Natural killer cell (primary cell): ENCODE measurements at regions not wholly inside any gene's neighbourhood (a gene's known extent, or its start where the extent isn't known, plus 50 kb on each side); places are given as distances from the start of the nearest gene placed in this dataset.

Experiments
- ATAC-seq, 3 donors: fragments of 150-1000 bp in 2 of 3; fragments of 200-7000 bp in 1 of 3; cut with Tn5 transposase; 1 replicate in 1 of 3; 2 replicates in 2 of 3; pipeline ENCODE4 v1.10.0; 2021; ENCODE audit warnings: mild to moderate bottlenecking in 2 of 3, moderate library complexity in 2 of 3
- DNase-seq, 2 donors: peaks; one replicate each; pipeline versions ENCODE4 v3.0.0 to v3.0.0-alpha.2; 2013 to 2021; ENCODE audit warnings: mixed read lengths in 1 of 2
- H3K27ac ChIP-seq: one replicate; pipeline ENCODE4 v1.5.1; 2013; ENCODE audit warnings: mild to moderate bottlenecking, low read length
- H3K27me3 ChIP-seq: one replicate; pipeline ENCODE4 v1.6.1; 2013; ENCODE audit warnings: low read length; ENCODE audit not compliant: control insufficient read depth, insufficient read depth
- H3K36me3 ChIP-seq: one replicate; pipeline ENCODE4 v1.6.1; 2013; ENCODE audit warnings: low read length; ENCODE audit not compliant: control insufficient read depth, insufficient read depth
- H3K4me1 ChIP-seq: one replicate; pipeline ENCODE4 v1.6.1; 2013; ENCODE audit warnings: low read length; ENCODE audit not compliant: control insufficient read depth, insufficient read depth
- H3K4me3 ChIP-seq: one replicate; pipeline ENCODE4 v1.5.1; 2013; ENCODE audit warnings: low read length
- H3K9me3 ChIP-seq: one replicate; pipeline ENCODE4 v1.6.1; 2013; ENCODE audit warnings: low read length; ENCODE audit not compliant: control insufficient read depth, insufficient read depth
- H3K27ac Mint-ChIP-seq, 2 donors: one replicate each; pipeline ENCODE4 v1.8.0; 2022; ENCODE audit warnings: mild to moderate bottlenecking in 2 of 2, mixed read lengths in 2 of 2, moderate library complexity in 1 of 2
- H3K27me3 Mint-ChIP-seq, 2 donors: one replicate each; pipeline ENCODE4 v1.8.0; 2022; ENCODE audit warnings: low read depth in 2 of 2, mixed read lengths in 2 of 2
- H3K36me3 Mint-ChIP-seq: one replicate; pipeline ENCODE4 v1.8.0; 2022; ENCODE audit warnings: mixed read lengths
- H3K4me1 Mint-ChIP-seq, 2 donors: one replicate each; pipeline ENCODE4 v1.8.0; 2022; ENCODE audit warnings: mixed read lengths in 2 of 2
- H3K4me3 Mint-ChIP-seq: one replicate; pipeline ENCODE4 v1.8.0; 2022; ENCODE audit warnings: mild to moderate bottlenecking, moderate library complexity, mixed read lengths
- H3K9me3 Mint-ChIP-seq, 2 donors: one replicate each; pipeline ENCODE4 v1.8.0; 2022; ENCODE audit warnings: mixed read lengths in 2 of 2
- CTCF ChIP-seq: fragments of 200-600 bp; IDR thresholded peaks from one replicate; pipeline ENCODE4 v1.8.0; 2022; ENCODE audit warnings: antibody characterized with exemption
- WGBS: methylation state at CpG from one replicate; pipeline ENCODE4 v1.1.7; 2013; ENCODE audit warnings: missing lambda C conversion rate; ENCODE audit not compliant: insufficient coverage; 5-methylcytosine and 5-hydroxymethylcytosine counted together
- intact Hi-C: fragments of 100-400 bp; cut with micrococcal nuclease; formaldehyde crosslinking; loops from one replicate; pipeline ENCODE4 v1.14.2; 2022

GRCh38 chr4:112732142-112732541 is 95.2 kb downstream of the LARP7 start:
- no peaks in the 10 kb centered on the region for H3K36me3 ChIP-seq
- 94% methylated on average over 2 of the region's 2 CpGs for WGBS
- Mint-ChIP-seq H3K9me3 (no peaks in the 10 kb centered on the region), H3K4me1 (no peaks in the 10 kb centered on the region), H3K36me3 (no peaks in the 10 kb centered on the region), H3K27me3 (no peaks in the 10 kb centered on the region), H3K27ac (no peak overlapping the region), H3K4me3 (no peak overlapping the region)
- no peak for DNase-seq
- intact Hi-C loops = no loop called here
- H3K27ac ChIP-seq = no peak overlapping the region
- no peaks in the 10 kb centered on the region for H3K4me1 ChIP-seq
- no peaks in the 10 kb centered on the region for H3K9me3 ChIP-seq
- no peak for ATAC-seq
- H3K27me3 ChIP-seq = no peaks in the 10 kb centered on the region
- H3K4me3 ChIP-seq = no peak overlapping the region
- TF ChIP-seq CTCF = no peak

- intact Hi-C loops = no loop called here
- Mint-ChIP-seq H3K27me3 (no peaks in the 10 kb centered on the region), H3K9me3 (no peaks in the 10 kb centered on the region), H3K4me1 (no peaks in the 10 kb centered on the region), H3K4me3 (no peak overlapping the region), H3K36me3 (no peaks in the 10 kb centered on the region), H3K27ac (no peak overlapping the region)
- DNase-seq (no peak), ATAC-seq (no peak)
- no peak overlapping the region for H3K27ac ChIP-seq
- no peaks in the 10 kb centered on the region for H3K9me3 ChIP-seq
- H3K36me3 ChIP-seq = no peaks in the 10 kb centered on the region
- H3K27me3 ChIP-seq = no peaks in the 10 kb centered on the region
- no peaks in the 10 kb centered on the region for H3K4me1 ChIP-seq
- no peak for TF ChIP-seq CTCF
- no peak overlapping the region for H3K4me3 ChIP-seq
These were observed 98.6 kb downstream of the LARP7 start for GRCh38 chr4:112735474-112735951.

GRCh38 chr4:112736718-112737135 is 99.8 kb downstream of the LARP7 start:
- H3K27me3 ChIP-seq = no peaks in the 10 kb centered on the region
- H3K9me3 ChIP-seq = no peaks in the 10 kb centered on the region
- intact Hi-C loops = no loop called here
- H3K9me3 Mint-ChIP-seq = no peaks in the 10 kb centered on the region
- DNase-seq = no peak
- H3K27ac ChIP-seq = no peak overlapping the region
- H3K4me3 ChIP-seq = no peak overlapping the region
- H3K4me3 Mint-ChIP-seq = no peak overlapping the region
- no peaks in the 10 kb centered on the region for H3K36me3 Mint-ChIP-seq
- H3K4me1 ChIP-seq = no peaks in the 10 kb centered on the region
- 71% methylated on average over 1 of the region's 1 CpG for WGBS
- no peaks in the 10 kb centered on the region for H3K27me3 Mint-ChIP-seq
- no peak for ATAC-seq
- no peaks in the 10 kb centered on the region for H3K4me1 Mint-ChIP-seq
- H3K36me3 ChIP-seq = no peaks in the 10 kb centered on the region
- no peak for TF ChIP-seq CTCF
- no peak overlapping the region for H3K27ac Mint-ChIP-seq

- no peak overlapping the region for H3K27ac Mint-ChIP-seq
- WGBS = 95% methylated on average over 7 of the region's 8 CpGs
- H3K27ac ChIP-seq = no peak overlapping the region
- H3K4me1 Mint-ChIP-seq = no peaks in the 10 kb centered on the region
- H3K4me1 ChIP-seq = no peaks in the 10 kb centered on the region
- no peaks in the 10 kb centered on the region for H3K9me3 Mint-ChIP-seq
- no peak overlapping the region for H3K4me3 ChIP-seq
- no peak for TF ChIP-seq CTCF
- no peaks in the 10 kb centered on the region for H3K36me3 Mint-ChIP-seq
- intact Hi-C loops = no loop called here
- no peak overlapping the region for H3K4me3 Mint-ChIP-seq
- H3K36me3 ChIP-seq = no peaks in the 10 kb centered on the region
- DNase-seq (no peak), ATAC-seq (no peak)
- H3K27me3 Mint-ChIP-seq = no peaks in the 10 kb centered on the region
- H3K27me3 ChIP-seq = no peaks in the 10 kb centered on the region
- no peaks in the 10 kb centered on the region for H3K9me3 ChIP-seq
These were observed 102.5 kb downstream of the LARP7 start for GRCh38 chr4:112739442-112739841.
